T-cell (primary cell): ENCODE measurements at regions not wholly inside any gene's neighbourhood (a gene's known extent, or its start where the extent isn't known, plus 50 kb on each side); places are given as distances from the start of the nearest gene placed in this dataset.
"Not testable (repeated sequence)": the region's sequence is repeated elsewhere in the genome, so short reads cannot be mapped to it uniquely, and the experiment has no call there.

Experiments
- ATAC-seq, 4 experiments: fragments of 200-7000 bp in 3 of 4; fragments of 150-1000 bp in 1 of 4; cut with Tn5 transposase; replicated peaks in 1 of 4; 1 replicate in 3 of 4; 2 replicates in 1 of 4; pipeline ENCODE4 v1.10.0; 2021; ENCODE audit warnings: moderate library complexity in 3 of 4, mild to moderate bottlenecking in 2 of 4, moderate number of reproducible peaks in 1 of 4
- CTCF ChIA-PET, 2 donors: fragments of 300-600 bp; sonication (Branson Sonifier 250); formaldehyde crosslinking; loops; one replicate each; lab custom pipeline; 2022; ENCODE audit warnings: antibody characterized with exemption in 2 of 2; lab: Charles Lee
- POLR2A ChIA-PET, 2 donors: fragments of 300-600 bp; sonication (Branson Sonifier 250); formaldehyde crosslinking; loops; one replicate each; lab custom pipeline; 2022; ENCODE audit warnings: antibody characterized with exemption in 2 of 2; lab: Charles Lee
- DNase-seq, 35 experiments: peaks; one replicate each; pipeline versions ENCODE4 v3.0.0 to v3.0.0-alpha.2; 2013 to 2023
- H3K27ac ChIP-seq: one replicate; pipeline ENCODE4 v1.5.1; 2013; ENCODE audit warnings: low read length
- H3K27me3 ChIP-seq, 2 experiments: replicated peaks in 1 of 2; 1 replicate in 1 of 2; 2 replicates in 1 of 2; pipeline versions ENCODE4 v1.6.1 to v1.7.0; 2013; ENCODE audit warnings: low read length in 1 of 2, mixed read lengths in 1 of 2; ENCODE audit not compliant: control insufficient read depth in 2 of 2, insufficient read depth in 2 of 2; ENCODE audit errors: extremely low read depth in 1 of 2
- H3K36me3 ChIP-seq, 2 donors: 1 replicate in 1 of 2; 2 replicates in 1 of 2; pipeline versions ENCODE4 v1.6.1 to v1.7.0; 2013; ENCODE audit warnings: low read length in 1 of 2; ENCODE audit not compliant: control insufficient read depth in 2 of 2, insufficient read depth in 1 of 2; ENCODE audit errors: extremely low read depth in 1 of 2
- H3K4me1 ChIP-seq, 2 experiments: 1 replicate in 1 of 2; 2 replicates in 1 of 2; pipeline versions ENCODE4 v1.6.1 to v1.7.0; 2013; ENCODE audit warnings: low read length in 2 of 2, mixed read lengths in 1 of 2; ENCODE audit not compliant: insufficient read depth in 2 of 2, control insufficient read depth in 1 of 2; ENCODE audit errors: extremely low read depth in 1 of 2
- H3K4me3 ChIP-seq, 2 donors: 1 replicate in 1 of 2; 2 replicates in 1 of 2; pipeline versions ENCODE4 v1.5.1 to v1.7.0; 2013; ENCODE audit warnings: mild to moderate bottlenecking in 2 of 2, low read length in 1 of 2, moderate library complexity in 1 of 2; ENCODE audit not compliant: control insufficient read depth in 1 of 2; ENCODE audit errors: extremely low read depth in 1 of 2
- H3K9me3 ChIP-seq: 2 replicates; pipeline ENCODE4 v1.7.0; 2013
- H3K27ac Mint-ChIP-seq, 2 donors: one replicate each; pipeline ENCODE4 v1.8.0; 2020 to 2021; ENCODE audit warnings: mild to moderate bottlenecking in 2 of 2, mixed read lengths in 2 of 2
- H3K27me3 Mint-ChIP-seq, 2 donors: one replicate each; pipeline ENCODE4 v1.8.0; 2021 to 2022; ENCODE audit warnings: mixed read lengths in 2 of 2
- H3K36me3 Mint-ChIP-seq: one replicate; pipeline ENCODE4 v1.8.0; 2021; ENCODE audit warnings: mixed read lengths
- H3K4me1 Mint-ChIP-seq, 3 donors: one replicate each; pipeline ENCODE4 v1.8.0; 2020 to 2022; ENCODE audit warnings: mixed read lengths in 3 of 3, mild to moderate bottlenecking in 1 of 3
- H3K4me3 Mint-ChIP-seq, 3 donors: one replicate each; pipeline ENCODE4 v1.8.0; 2020 to 2022; ENCODE audit warnings: mild to moderate bottlenecking in 3 of 3, mixed read lengths in 3 of 3, moderate library complexity in 3 of 3
- H3K9me3 Mint-ChIP-seq, 3 donors: one replicate each; pipeline ENCODE4 v1.8.0; 2020 to 2022; ENCODE audit warnings: mixed read lengths in 3 of 3
- WGBS: methylation state at CpG from one replicate; pipeline ENCODE4 v1.1.5; 2013; ENCODE audit warnings: missing lambda C conversion rate; ENCODE audit not compliant: insufficient coverage; 5-methylcytosine and 5-hydroxymethylcytosine counted together

GRCh38 chrX:123002844-123003243 lies 181.2 kb upstream of the GRIA3 start:
- H3K4me3 ChIP-seq, POLR2A ChIA-PET, H3K4me1 ChIP-seq, H3K27me3 Mint-ChIP-seq, H3K36me3 Mint-ChIP-seq, H3K9me3 Mint-ChIP-seq, CTCF ChIA-PET, H3K27ac ChIP-seq, ATAC-seq, H3K4me1 Mint-ChIP-seq, H3K9me3 ChIP-seq, DNase-seq, H3K36me3 ChIP-seq, H3K4me3 Mint-ChIP-seq, H3K27ac Mint-ChIP-seq, H3K27me3 ChIP-seq: not testable (repeated sequence)
- WGBS: 80% methylated on average over 1 of the region's 2 CpGs

- no peak overlapping the region for H3K4me3 ChIP-seq
- H3K4me3 Mint-ChIP-seq: no peak overlapping the region
- no peaks in the 10 kb centered on the region for H3K27me3 ChIP-seq
- POLR2A ChIA-PET: no interaction called here
- CTCF ChIA-PET: interaction anchor here in 1 of 2 donors (0.6 kb wide), 1 partner anchor 185 kb away, joined by 3 read pairs; no protein-coding TSS in a partner anchor
- H3K4me1 ChIP-seq: no peaks in the 10 kb centered on the region
- H3K27ac ChIP-seq: no peak overlapping the region
- H3K27ac Mint-ChIP-seq: no peak overlapping the region
- H3K27me3 Mint-ChIP-seq: peaks cover 0 to 6% of the 10 kb centered on the region in 2 donors
- no CpG with 5 or more reads among the region's 1 CpG for WGBS
- DNase-seq (no peak), ATAC-seq (no peak)
- no peaks in the 10 kb centered on the region for H3K36me3 ChIP-seq
- no peaks in the 10 kb centered on the region for H3K9me3 ChIP-seq
- no peaks in the 10 kb centered on the region for H3K4me1 Mint-ChIP-seq
- no peaks in the 10 kb centered on the region for H3K36me3 Mint-ChIP-seq
- H3K9me3 Mint-ChIP-seq: peaks cover 5 to 15% (median 10%) of the 10 kb centered on the region in 3 donors
Measured at GRCh38 chrX:123013141-123013540, 170.9 kb upstream of the GRIA3 start.

GRCh38 chrX:123036401-123036800 lies 147.7 kb upstream of the GRIA3 start:
- peaks cover 0 to 5% of the 10 kb centered on the region in 2 donors for H3K27me3 Mint-ChIP-seq
- H3K36me3 Mint-ChIP-seq: no peaks in the 10 kb centered on the region
- no CpG with 5 or more reads among the region's 3 CpGs for WGBS
- H3K4me1 ChIP-seq: no peaks in the 10 kb centered on the region
- CTCF ChIA-PET: no interaction called here
- no peak for DNase-seq
- no peaks in the 10 kb centered on the region for H3K36me3 ChIP-seq
- H3K27ac Mint-ChIP-seq: no peak overlapping the region
- H3K4me3 Mint-ChIP-seq: no peak overlapping the region
- no peaks in the 10 kb centered on the region for H3K27me3 ChIP-seq
- POLR2A ChIA-PET: no interaction called here
- H3K4me3 ChIP-seq: no peak overlapping the region
- H3K27ac ChIP-seq: no peak overlapping the region
- peaks cover 0 to 4% (median 4%) of the 10 kb centered on the region in 3 donors for H3K9me3 Mint-ChIP-seq
- H3K4me1 Mint-ChIP-seq: no peaks in the 10 kb centered on the region
- no peak for ATAC-seq
- peaks cover 2% of the 10 kb centered on the region for H3K9me3 ChIP-seq

GRCh38 chrX:123049071-123049625 lies 134.9 kb upstream of the GRIA3 start:
- Mint-ChIP-seq H3K4me1 (no peaks in the 10 kb centered on the region), H3K27me3 (no peaks in the 10 kb centered on the region), H3K9me3 (no peaks in the 10 kb centered on the region), H3K36me3 (no peaks in the 10 kb centered on the region), H3K4me3 (no peak overlapping the region), H3K27ac (no peak overlapping the region)
- Histone ChIP-seq H3K4me1 (no peaks in the 10 kb centered on the region), H3K27me3 (no peaks in the 10 kb centered on the region), H3K4me3 (no peak overlapping the region), H3K9me3 (no peaks in the 10 kb centered on the region), H3K36me3 (no peaks in the 10 kb centered on the region), H3K27ac (no peak overlapping the region)
- WGBS: no CpG with 5 or more reads among the region's 3 CpGs
- POLR2A ChIA-PET: no interaction called here
- DNase-seq (no peak), ATAC-seq (no peak)
- CTCF ChIA-PET: no interaction called here

GRCh38 chrX:123060986-123061385 lies 123.1 kb upstream of the GRIA3 start:
- ChIA-PET POLR2A (no interaction called here), CTCF (interaction anchor here in 1 of 2 donors (0.6 kb wide), 1 partner anchor 58 kb away, joined by 3 read pairs; no protein-coding TSS in a partner anchor)
- Histone ChIP-seq H3K4me3 (no peak overlapping the region), H3K4me1 (no peaks in the 10 kb centered on the region), H3K36me3 (no peaks in the 10 kb centered on the region), H3K27me3 (no peaks in the 10 kb centered on the region), H3K27ac (no peak overlapping the region), H3K9me3 (no peaks in the 10 kb centered on the region)
- H3K27ac Mint-ChIP-seq: no peak overlapping the region
- no peak overlapping the region for H3K4me3 Mint-ChIP-seq
- no peaks in the 10 kb centered on the region for H3K4me1 Mint-ChIP-seq
- ATAC-seq (no peak), DNase-seq (no peak)
- H3K9me3 Mint-ChIP-seq: peaks cover 0 to 4% (median 0%) of the 10 kb centered on the region in 3 donors
- no peaks in the 10 kb centered on the region for H3K27me3 Mint-ChIP-seq
- no peaks in the 10 kb centered on the region for H3K36me3 Mint-ChIP-seq

GRCh38 chrX:123064053-123064452 lies 120.0 kb upstream of the GRIA3 start:
- H3K27me3 ChIP-seq: no peaks in the 10 kb centered on the region
- peaks cover 0 to 7% of the 10 kb centered on the region in 2 donors for H3K27me3 Mint-ChIP-seq
- CTCF ChIA-PET: no interaction called here

More at GRCh38 chrX:123064053-123064452, 120.0 kb upstream of the GRIA3 start:
- H3K27ac Mint-ChIP-seq: no peak overlapping the region
- no peaks in the 10 kb centered on the region for H3K4me1 ChIP-seq
- H3K4me3 ChIP-seq: no peak overlapping the region
- no peaks in the 10 kb centered on the region for H3K9me3 ChIP-seq
- DNase-seq (no peak), ATAC-seq (no peak)
- no peaks in the 10 kb centered on the region for H3K4me1 Mint-ChIP-seq
- POLR2A ChIA-PET: no interaction called here
- no peak overlapping the region for H3K27ac ChIP-seq
- no peaks in the 10 kb centered on the region for H3K36me3 ChIP-seq
- H3K4me3 Mint-ChIP-seq: no peak overlapping the region
- H3K9me3 Mint-ChIP-seq: peaks cover 0 to 4% (median 0%) of the 10 kb centered on the region in 3 donors
- no peaks in the 10 kb centered on the region for H3K36me3 Mint-ChIP-seq
